PC-9 (cell line): ENCODE measurements at regions not wholly inside any gene's neighbourhood (a gene's known extent, or its start where the extent isn't known, plus 50 kb on each side); places are given as distances from the start of the nearest gene placed in this dataset.

Experiments
- BruUV-seq: library from RNA; stranded (reverse); fragments of 400-500 nt; replicated peaks from 2 replicates; lab custom pipeline; 2021; lab: Mats Ljungman, UMichigan
- CTCF ChIA-PET: fragments of 300-600 bp; sonication (Branson Sonifier 250); formaldehyde crosslinking; loops from one replicate; lab custom pipeline; 2022; ENCODE audit warnings: antibody characterized with exemption; lab: Charles Lee
- POLR2A ChIA-PET: fragments of 300-600 bp; sonication (Branson Sonifier 250); formaldehyde crosslinking; loops from one replicate; lab custom pipeline; 2022; ENCODE audit warnings: antibody characterized with exemption; ENCODE audit not compliant: unreplicated experiment; lab: Charles Lee
- DNase-seq, 2 experiments: peaks; one replicate each; pipeline versions ENCODE4 v3.0.0 to v3.0.0-alpha.2; 2015 to 2022; ENCODE audit warnings: mixed read lengths in 1 of 2
- H2AFZ ChIP-seq: fragments of 200-600 bp; sonication (generic); 2 replicates; pipeline ENCODE4 v1.8.1; 2017; ENCODE audit warnings: antibody characterized with exemption
- H3F3A ChIP-seq: fragments of 200-600 bp; sonication (generic); 2 replicates; pipeline ENCODE4 v1.8.1; 2017; ENCODE audit warnings: antibody characterized with exemption, mild to moderate bottlenecking, low read depth; ENCODE audit not compliant: insufficient read depth
- H3K27ac ChIP-seq: fragments of 200-600 bp; sonication (generic); 2 replicates; pipeline ENCODE4 v1.6.1; 2016; ENCODE audit warnings: mixed run types
- H3K27me3 ChIP-seq: fragments of 200-600 bp; sonication (generic); 2 replicates; pipeline ENCODE4 v1.6.1; 2016; ENCODE audit warnings: low read depth, mixed run types; ENCODE audit not compliant: insufficient read depth
- H3K36me3 ChIP-seq: fragments of 200-600 bp; sonication (generic); 2 replicates; pipeline ENCODE4 v1.6.1; 2016; ENCODE audit warnings: low read depth, mixed run types
- H3K4me1 ChIP-seq: fragments of 200-600 bp; sonication (generic); replicated peaks from 2 replicates; pipeline ENCODE4 v1.6.1; 2016; ENCODE audit warnings: mixed run types; ENCODE audit not compliant: insufficient read depth
- H3K4me2 ChIP-seq: fragments of 200-600 bp; sonication (generic); 2 replicates; pipeline ENCODE4 v1.6.1; 2017; ENCODE audit warnings: mixed run types
- H3K4me3 ChIP-seq: fragments of 200-600 bp; sonication (generic); 2 replicates; pipeline ENCODE4 v1.6.1; 2016; ENCODE audit warnings: mixed run types
- H3K79me2 ChIP-seq: fragments of 200-600 bp; sonication (generic); 2 replicates; pipeline ENCODE4 v1.6.1; 2017; ENCODE audit warnings: low read depth, mixed run types
- H3K9me2 ChIP-seq: fragments of 200-600 bp; sonication (generic); 2 replicates; pipeline ENCODE4 v1.8.1; 2017; ENCODE audit warnings: mild to moderate bottlenecking; ENCODE audit not compliant: insufficient read depth
- H3K9me3 ChIP-seq: fragments of 200-600 bp; sonication (generic); 2 replicates; pipeline ENCODE4 v1.8.1; 2016; ENCODE audit warnings: low read depth; ENCODE audit not compliant: insufficient read depth
- H4K20me1 ChIP-seq: fragments of 200-600 bp; sonication (generic); 2 replicates; pipeline ENCODE4 v1.8.1; 2017; ENCODE audit not compliant: insufficient read depth
- CTCF ChIP-seq: fragments of 200-600 bp; sonication (generic); conservative IDR thresholded peaks from 2 replicates; pipeline ENCODE4 v1.6.1; 2017; ENCODE audit warnings: mixed run types, antibody characterized with exemption, mild to moderate bottlenecking, moderate library complexity
- EZH2 ChIP-seq: fragments of 200-600 bp; sonication (generic); IDR thresholded peaks from 2 replicates; pipeline ENCODE4 v1.8.0; 2017; ENCODE audit warnings: antibody characterized with exemption, low read depth
- intact Hi-C: fragments of 100-400 bp; cut with micrococcal nuclease; formaldehyde crosslinking; loops from one replicate; pipeline ENCODE4 v1.10.0; 2022; ENCODE audit not compliant: unreplicated experiment

GRCh38 chr14:97975962-97976361, 1178.8 kb downstream of the VRK1 start:
- DNase-seq: no peak
- Histone ChIP-seq H3K4me1 (no peaks in the 10 kb centered on the region), H3K4me3 (no peak overlapping the region), H3K27me3 (no peaks in the 10 kb centered on the region), H3K9me2 (no peaks in the 10 kb centered on the region), H4K20me1 (no peaks in the 10 kb centered on the region), H3K4me2 (no peak overlapping the region), H3K27ac (no peak overlapping the region), H3K36me3 (no peaks in the 10 kb centered on the region), H3F3A (no peaks in the 10 kb centered on the region), H3K9me3 (no peaks in the 10 kb centered on the region), H3K79me2 (no peaks in the 10 kb centered on the region), H2AFZ (no peak overlapping the region)
- TF ChIP-seq CTCF (no peak), EZH2 (no peak)
- ChIA-PET CTCF (no interaction called here), POLR2A (no interaction called here)
- BruUV-seq: no TSS peak
- intact Hi-C loops: no loop called here

GRCh38 chr14:97976861-97977260, 1179.7 kb downstream of the VRK1 start:
- intact Hi-C loops: no loop called here
- H3F3A ChIP-seq: no peaks in the 10 kb centered on the region
- TF ChIP-seq EZH2 (no peak), CTCF (no peak)
- no peaks in the 10 kb centered on the region for H3K79me2 ChIP-seq
- no peaks in the 10 kb centered on the region for H3K9me2 ChIP-seq
- H4K20me1 ChIP-seq: no peaks in the 10 kb centered on the region
- H3K4me3 ChIP-seq: no peak overlapping the region
- BruUV-seq: no TSS peak
- ChIA-PET CTCF (no interaction called here), POLR2A (no interaction called here)
- no peak overlapping the region for H2AFZ ChIP-seq
- H3K27ac ChIP-seq: no peak overlapping the region
- H3K27me3 ChIP-seq: no peaks in the 10 kb centered on the region
- H3K9me3 ChIP-seq: no peaks in the 10 kb centered on the region
- H3K4me2 ChIP-seq: no peak overlapping the region
- H3K36me3 ChIP-seq: no peaks in the 10 kb centered on the region
- no peak for DNase-seq
- H3K4me1 ChIP-seq: no peaks in the 10 kb centered on the region

- no peak for TF ChIP-seq EZH2
- TF ChIP-seq CTCF: no peak
- no peak overlapping the region for H2AFZ ChIP-seq
Measured at GRCh38 chr14:97977651-97978261, 1180.6 kb downstream of the VRK1 start.

More at GRCh38 chr14:97977651-97978261, 1180.6 kb downstream of the VRK1 start:
- no peaks in the 10 kb centered on the region for H3F3A ChIP-seq
- no peaks in the 10 kb centered on the region for H3K27me3 ChIP-seq
- ChIA-PET POLR2A (no interaction called here), CTCF (no interaction called here)
- H4K20me1 ChIP-seq: no peaks in the 10 kb centered on the region
- BruUV-seq: no TSS peak
- no peaks in the 10 kb centered on the region for H3K4me1 ChIP-seq
- no peaks in the 10 kb centered on the region for H3K79me2 ChIP-seq
- no peak for DNase-seq
- H3K9me3 ChIP-seq: no peaks in the 10 kb centered on the region
- intact Hi-C loops: no loop called here
- H3K4me3 ChIP-seq: no peak overlapping the region
- no peak overlapping the region for H3K4me2 ChIP-seq
- H3K9me2 ChIP-seq: no peaks in the 10 kb centered on the region
- H3K36me3 ChIP-seq: no peaks in the 10 kb centered on the region
- H3K27ac ChIP-seq: no peak overlapping the region
